Endometrial microvascular endothelial cells (primary cell): ENCODE measurements at regions not wholly inside any gene's neighbourhood (a gene's known extent, or its start where the extent isn't known, plus 50 kb on each side); places are given as distances from the start of the nearest gene placed in this dataset.

Experiments
- in situ Hi-C: cut with HindIII; loops from 2 replicates; pipeline ENCODE4 v1.10.0; 2017; ENCODE audit warnings: low sequenced_read_pairs, low pct_unique_long_range_greater_than_20kb; ENCODE audit errors: inconsistent ontology term

GRCh38 chr7:46198701-46199100, 277.6 kb upstream of the IGFBP3 start:
- in situ Hi-C loops, result no loop called here

- in situ Hi-C loops, result no loop called here
Measured at GRCh38 chr7:46197785-46198540, 276.9 kb upstream of the IGFBP3 start.

- in situ Hi-C loops, result no loop called here
Measured at GRCh38 chr7:46195934-46196333, 274.9 kb upstream of the IGFBP3 start.

- in situ Hi-C loops, result no loop called here
Measured at GRCh38 chr7:46192271-46192670, 271.2 kb upstream of the IGFBP3 start.

- in situ Hi-C loops, result no loop called here
Measured at GRCh38 chr7:46191776-46192175, 270.7 kb upstream of the IGFBP3 start.

- in situ Hi-C loops, result no loop called here
Measured at GRCh38 chr7:46191296-46191695, 270.2 kb upstream of the IGFBP3 start.

- in situ Hi-C loops, result no loop called here
Measured at GRCh38 chr7:46189255-46189790, 268.3 kb upstream of the IGFBP3 start.

GRCh38 chr7:46186131-46186530, 265.1 kb upstream of the IGFBP3 start:
- in situ Hi-C loops, result no loop called here

- in situ Hi-C loops, result no loop called here
Measured at GRCh38 chr7:46179061-46179610, 258.1 kb upstream of the IGFBP3 start.

GRCh38 chr7:46178661-46179060, 257.6 kb upstream of the IGFBP3 start:
- in situ Hi-C loops, result no loop called here

- in situ Hi-C loops, result no loop called here
Measured at GRCh38 chr7:46177821-46178220, 256.7 kb upstream of the IGFBP3 start.

GRCh38 chr7:46175221-46175620, 254.1 kb upstream of the IGFBP3 start:
- in situ Hi-C loops, result no loop called here

- in situ Hi-C loops, result no loop called here
Measured at GRCh38 chr7:46174196-46174580, 253.1 kb upstream of the IGFBP3 start.

GRCh38 chr7:46173476-46174195, 252.6 kb upstream of the IGFBP3 start:
- in situ Hi-C loops, result no loop called here

GRCh38 chr7:46170792-46171191, 249.7 kb upstream of the IGFBP3 start:
- in situ Hi-C loops, result no loop called here

- in situ Hi-C loops, result no loop called here
Measured at GRCh38 chr7:46170021-46170420, 248.9 kb upstream of the IGFBP3 start.

- in situ Hi-C loops, result no loop called here
Measured at GRCh38 chr7:46169384-46169755, 248.3 kb upstream of the IGFBP3 start.

GRCh38 chr7:46168671-46169383, 247.8 kb upstream of the IGFBP3 start:
- in situ Hi-C loops, result no loop called here

- in situ Hi-C loops, result no loop called here
Measured at GRCh38 chr7:46168231-46168630, 247.2 kb upstream of the IGFBP3 start.
